CD4-positive, alpha-beta T cell treated with Interferon gamma for 1 hour (primary cell): ENCODE measurements at regions not wholly inside any gene's neighbourhood (a gene's known extent, or its start where the extent isn't known, plus 50 kb on each side); places are given as distances from the start of the nearest gene placed in this dataset.

Experiments
- DNase-seq: peaks from one replicate; pipeline ENCODE4 v3.0.0-alpha.2; 2020

GRCh38 chr9:79362100-79363081, 209.4 kb upstream of the TLE4 start:
- no peak for DNase-seq

GRCh38 chr9:79369676-79370075, 202.1 kb upstream of the TLE4 start:
- no peak for DNase-seq

- DNase-seq = no peak
Observed at GRCh38 chr9:79371301-79371700, 200.5 kb upstream of the TLE4 start.

- DNase-seq = no peak
Observed at GRCh38 chr9:79371948-79372555, 199.7 kb upstream of the TLE4 start.

- no peak for DNase-seq
Observed at GRCh38 chr9:79377339-79377855, 194.4 kb upstream of the TLE4 start.

- DNase-seq = no peak
Observed at GRCh38 chr9:79378107-79378506, 193.7 kb upstream of the TLE4 start.

GRCh38 chr9:79382044-79382443, 189.7 kb upstream of the TLE4 start:
- DNase-seq = no peak

- no peak for DNase-seq
Observed at GRCh38 chr9:79382458-79382857, 189.3 kb upstream of the TLE4 start.

- no peak for DNase-seq
Observed at GRCh38 chr9:79383096-79383495, 188.7 kb upstream of the TLE4 start.

- no peak for DNase-seq
Observed at GRCh38 chr9:79384091-79384490, 187.7 kb upstream of the TLE4 start.

- no peak for DNase-seq
Observed at GRCh38 chr9:79384501-79384900, 187.3 kb upstream of the TLE4 start.

- no peak for DNase-seq
Observed at GRCh38 chr9:79387101-79387835, 184.5 kb upstream of the TLE4 start.

- DNase-seq = no peak
Observed at GRCh38 chr9:79390077-79390698, 181.6 kb upstream of the TLE4 start.

- DNase-seq = no peak
Observed at GRCh38 chr9:79390781-79391770, 180.7 kb upstream of the TLE4 start.

GRCh38 chr9:79395228-79395627, 176.5 kb upstream of the TLE4 start:
- no peak for DNase-seq

GRCh38 chr9:79395755-79396154, 176.0 kb upstream of the TLE4 start:
- DNase-seq = no peak

- DNase-seq = no peak
Observed at GRCh38 chr9:79396168-79396567, 175.6 kb upstream of the TLE4 start.

GRCh38 chr9:79403495-79403894, 168.3 kb upstream of the TLE4 start:
- DNase-seq = no peak

GRCh38 chr9:79408200-79408599, 163.6 kb upstream of the TLE4 start:
- no peak for DNase-seq

- no peak for DNase-seq
Observed at GRCh38 chr9:79408617-79409016, 163.1 kb upstream of the TLE4 start.

- no peak for DNase-seq
Observed at GRCh38 chr9:79409182-79409823, 162.5 kb upstream of the TLE4 start.
